GM12878 (cell line): ENCODE measurements at regions not wholly inside any gene's neighbourhood (a gene's known extent, or its start where the extent isn't known, plus 50 kb on each side); places are given as distances from the start of the nearest gene placed in this dataset.

Experiments used
- CTCF ChIP-seq, 3 experiments: IDR thresholded peaks in 2 of 3; conservative IDR thresholded peaks in 1 of 3; 2 replicates each; pipeline ENCODE4 v1.5.1; 2011; ENCODE audit warnings: low read depth in 3 of 3, low read length in 3 of 3, mild to moderate bottlenecking in 3 of 3, control low read depth in 2 of 3, moderate library complexity in 2 of 3, inconsistent platforms in 1 of 3, mixed read lengths in 1 of 3; ENCODE audit not compliant: control insufficient read depth in 2 of 3, insufficient read depth in 1 of 3; ENCODE audit errors: extremely low read depth in 1 of 3
- EP300 ChIP-seq, 2 experiments: fragments of 150-350 bp in 1 of 2; IDR thresholded peaks; 2 replicates each; pipeline ENCODE4 v1.6.1; 2011 to 2012; ENCODE audit warnings: low read depth in 2 of 2, low read length in 2 of 2, borderline replicate concordance in 1 of 2, improper control_type of control experiment in 1 of 2, inconsistent platforms in 1 of 2; ENCODE audit not compliant: control insufficient read depth in 1 of 2
- MTA2 ChIP-seq: fragments of 450-650 bp; IDR thresholded peaks from 2 replicates; pipeline ENCODE4 v1.6.1; 2016; ENCODE audit warnings: low read depth, mild to moderate bottlenecking, moderate library complexity
- PBX3 ChIP-seq: IDR thresholded peaks from 2 replicates; pipeline ENCODE4 v1.6.1; 2011; ENCODE audit warnings: mild to moderate bottlenecking, low read depth, low read length, moderate library complexity; ENCODE audit not compliant: insufficient replicate concordance
- POLR2AphosphoS5 ChIP-seq: IDR thresholded peaks from 2 replicates; pipeline ENCODE4 v1.6.1; 2011; ENCODE audit warnings: mild to moderate bottlenecking, low read length, inconsistent platforms
- REST ChIP-seq: IDR thresholded peaks from 2 replicates; pipeline ENCODE4 v1.6.1; 2012; ENCODE audit warnings: mild to moderate bottlenecking, low read depth, low read length
- TAF1 ChIP-seq: IDR thresholded peaks from 2 replicates; pipeline ENCODE4 v1.6.1; 2011; ENCODE audit warnings: mild to moderate bottlenecking, low read depth, low read length, borderline replicate concordance
- ZBTB11 ChIP-seq: fragments of 450-650 bp; formaldehyde crosslinking; IDR thresholded peaks from 2 replicates; pipeline ENCODE4 v1.5.0; 2022; ENCODE audit warnings: mild to moderate bottlenecking, missing genetic modification characterization
- ZZZ3 ChIP-seq: IDR thresholded peaks from 2 replicates; pipeline ENCODE4 v1.6.1; 2011; ENCODE audit warnings: low read depth; ENCODE audit not compliant: control insufficient read depth, insufficient read length

- no peak for TF ChIP-seq MTA2
- TF ChIP-seq POLR2AphosphoS5 = no peak
- TF ChIP-seq CTCF (IDR thresholded peaks at IDR 0.05 in 2 of 3, conservative IDR thresholded peaks at IDR 0.05 in 1 of 3; ENCODE audit: control insufficient read depth in 2 of 3, extremely low read depth in 1 of 3, insufficient read depth in 1 of 3, low read depth in 3 of 3, low read length in 3 of 3) = no peak
- no peak for TF ChIP-seq EP300 (IDR thresholded peaks at IDR 0.05; ENCODE audit: borderline replicate concordance in 1 of 2, control insufficient read depth in 1 of 2, low read depth in 2 of 2, low read length in 2 of 2)
- TF ChIP-seq PBX3 = no peak
- TF ChIP-seq ZZZ3 = no peak
- no peak for TF ChIP-seq TAF1
- TF ChIP-seq REST = no peak
- no peak for TF ChIP-seq ZBTB11 (CRISPR knock-in tag)
Observed at GRCh38 chr14:83707056-83707455, 1822.9 kb upstream of the FLRT2 start.
